Stimulated activated CD4-positive, alpha-beta T cell treated with anti-CD3 and anti-CD28 coated beads, Interleukin-15, amount 100 ng/mL, for 1 hour (primary cell): ENCODE measurements at regions not wholly inside any gene's neighbourhood (a gene's known extent, or its start where the extent isn't known, plus 50 kb on each side); places are given as distances from the start of the nearest gene placed in this dataset.
"Not testable (repeated sequence)": the region's sequence is repeated elsewhere in the genome, so short reads cannot be mapped to it uniquely, and the experiment has no call there.

Source experiments
- DNase-seq, 2 donors: peaks; one replicate each; pipeline ENCODE4 v3.0.0-alpha.2; 2020; ENCODE audit warnings: low read depth in 1 of 2, low spot score in 1 of 2

DNA sequence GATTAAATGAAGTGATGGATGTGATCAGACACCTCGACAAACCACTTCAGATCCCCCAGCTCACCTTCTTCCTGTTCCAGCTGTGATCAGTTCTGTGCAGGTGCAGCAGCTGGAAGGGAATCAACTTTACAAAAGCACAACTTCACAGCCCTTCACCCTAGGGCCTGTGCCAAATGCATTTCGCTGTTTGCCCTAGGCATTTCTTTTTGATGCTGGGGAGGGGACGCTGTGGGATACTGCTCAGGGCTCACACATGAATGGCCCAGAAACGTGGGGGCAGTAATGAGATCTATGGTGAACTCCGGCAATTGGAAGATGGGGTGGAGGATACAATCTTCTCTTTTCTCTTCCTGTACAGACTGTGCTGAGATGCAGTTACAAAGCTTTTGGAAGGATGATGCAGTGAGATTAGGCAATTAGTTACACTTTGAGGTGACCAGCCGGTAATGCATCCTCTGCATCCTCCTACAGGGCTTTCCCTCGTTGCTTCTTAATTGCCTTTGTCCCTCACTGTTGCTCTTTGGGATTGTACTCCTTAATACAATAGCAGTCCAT, 215.1 kb upstream of the PITX2 start:
- DNase-seq, result no peak

DNA sequence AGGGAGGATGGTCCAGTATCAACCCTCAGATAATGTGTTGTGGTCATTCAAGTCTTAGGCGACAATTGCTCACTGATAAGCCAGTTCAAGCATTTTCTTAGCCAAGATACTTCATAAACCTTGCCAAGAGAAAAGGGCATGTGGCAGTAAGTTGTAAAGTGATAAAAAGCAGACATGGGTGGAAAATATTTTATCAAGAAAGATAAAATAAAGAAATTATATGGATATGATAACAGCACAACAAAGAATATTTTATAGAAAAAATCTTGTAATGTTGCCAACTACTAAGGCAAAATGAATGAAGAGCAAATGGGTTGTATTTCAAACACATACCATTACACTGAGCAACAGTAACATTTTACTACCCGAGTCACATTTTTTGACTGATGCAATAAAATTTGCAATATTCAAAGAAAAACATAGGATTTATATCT, 217.4 kb upstream of the PITX2 start:
- DNase-seq, result no peak

DNA sequence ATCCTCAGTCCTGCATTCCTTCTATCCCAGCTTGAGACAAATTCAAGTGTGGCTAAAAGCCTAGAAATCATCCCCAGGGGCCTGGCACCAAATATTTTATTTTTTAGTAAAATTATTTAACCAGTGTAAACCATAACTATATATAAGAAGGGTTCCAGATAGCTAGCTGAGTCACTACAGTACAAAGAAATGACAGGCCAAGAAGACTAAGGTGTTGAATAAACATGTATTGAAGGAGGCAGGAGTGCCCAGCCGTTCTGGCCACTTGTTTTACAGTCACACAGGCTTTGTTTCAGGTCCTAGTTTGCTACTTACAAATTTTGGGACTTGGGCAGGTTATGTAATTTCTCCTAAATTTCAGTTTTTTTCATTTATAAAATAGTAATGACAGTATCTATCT, 225.9 kb upstream of the PITX2 start:
- no peak for DNase-seq

DNA sequence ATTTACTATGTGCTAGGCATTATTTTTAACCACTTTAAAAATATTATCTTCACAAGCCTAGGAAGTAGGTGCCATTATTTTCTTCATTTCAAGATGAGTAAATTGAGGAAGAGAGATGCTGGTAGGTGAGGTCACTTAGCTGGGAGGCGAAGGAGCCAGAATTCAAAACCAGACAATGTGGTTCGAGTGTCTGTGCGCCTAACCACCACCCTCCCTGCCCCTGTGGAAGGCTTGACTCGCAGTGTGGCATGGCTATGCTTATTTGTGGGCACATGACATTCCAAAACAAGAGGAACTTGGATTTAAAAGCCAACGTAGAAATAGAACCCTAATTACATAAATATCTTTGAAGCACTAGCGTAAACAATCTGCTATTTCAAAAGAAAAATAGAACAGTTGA, 226.6 kb upstream of the PITX2 start:
- no peak for DNase-seq

DNA sequence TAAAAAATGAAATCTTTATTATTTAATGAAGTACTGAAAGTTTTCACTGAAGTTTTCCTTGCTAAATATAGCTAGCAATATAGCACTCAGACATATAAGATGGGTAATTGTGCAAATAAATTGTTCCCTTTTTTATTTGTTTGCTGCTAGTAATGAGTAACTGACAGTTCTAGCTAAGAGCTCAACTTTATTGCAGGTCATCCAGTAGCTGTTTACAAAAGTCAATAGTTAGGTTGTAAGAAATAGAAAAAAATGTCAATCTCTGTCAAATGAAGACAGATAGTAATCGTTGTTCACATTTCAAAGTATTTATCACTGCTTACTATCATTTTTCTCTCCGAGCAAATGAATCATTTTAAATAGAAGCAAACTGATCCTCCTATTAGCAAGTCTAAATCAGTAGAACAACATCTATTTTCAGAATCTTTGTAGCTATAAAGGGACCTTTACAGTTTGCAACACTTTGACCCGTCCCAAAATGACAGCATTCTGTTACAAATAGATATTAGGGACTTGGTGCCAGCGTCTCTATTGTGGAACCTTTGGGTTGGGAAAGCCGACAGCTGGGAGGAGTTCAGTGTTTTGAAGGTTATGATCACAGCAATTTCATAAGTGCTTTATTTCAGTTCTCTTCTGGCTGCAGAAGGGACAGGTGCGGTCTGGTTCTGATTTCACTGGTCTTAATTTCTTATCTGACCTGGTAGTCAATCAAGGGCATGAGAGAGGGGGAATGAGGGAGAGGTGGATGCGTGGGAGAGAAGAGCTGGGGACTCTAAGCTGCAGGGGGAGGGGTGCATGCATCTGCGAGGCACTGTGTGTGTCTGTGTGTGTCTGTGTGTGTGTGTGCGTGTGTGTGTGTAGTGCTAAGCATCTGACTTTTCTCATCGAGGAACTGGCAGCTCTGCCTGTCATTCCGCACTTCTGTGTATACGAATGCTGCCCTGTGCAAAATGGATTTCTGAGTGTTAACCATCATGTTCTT, 227.9 kb upstream of the PITX2 start:
- no peak for DNase-seq

DNA sequence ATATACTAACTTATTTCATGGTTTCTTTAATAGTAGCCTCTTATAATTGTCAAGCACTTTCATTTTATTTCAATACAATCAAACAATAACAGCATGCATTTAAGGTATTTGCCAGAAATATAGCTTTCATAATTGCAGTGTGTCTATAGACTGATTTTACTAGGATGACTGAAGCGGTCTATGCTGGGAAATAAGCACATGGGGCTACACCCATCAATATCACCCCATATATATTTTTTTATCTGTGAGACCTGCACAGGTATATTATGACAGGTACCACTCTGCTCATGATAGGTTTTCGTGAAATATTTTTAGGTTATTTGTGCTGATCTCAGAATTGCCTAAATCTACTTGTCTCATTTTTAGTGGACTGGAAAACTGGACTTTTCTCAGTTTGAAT, 229.1 kb upstream of the PITX2 start:
- no peak for DNase-seq

DNA sequence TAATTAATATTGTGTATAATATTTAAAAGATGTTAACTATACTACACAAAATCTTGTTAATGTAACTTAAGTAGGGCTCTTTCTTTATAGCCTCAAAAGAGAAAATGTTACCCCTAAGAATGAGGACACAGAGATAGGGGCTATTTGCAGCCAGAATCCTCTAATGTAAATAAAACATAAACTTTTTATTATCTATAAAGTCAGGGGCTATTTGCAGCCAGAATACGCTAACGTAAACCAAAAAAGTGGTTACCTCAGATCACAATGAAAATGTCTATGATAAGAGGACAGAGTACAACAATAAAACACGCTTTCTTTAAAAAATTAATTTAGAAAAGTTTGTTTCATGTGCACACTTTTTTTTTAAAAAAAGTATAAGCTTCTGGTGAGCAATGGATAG, 229.9 kb upstream of the PITX2 start:
- DNase-seq, result no peak

DNA sequence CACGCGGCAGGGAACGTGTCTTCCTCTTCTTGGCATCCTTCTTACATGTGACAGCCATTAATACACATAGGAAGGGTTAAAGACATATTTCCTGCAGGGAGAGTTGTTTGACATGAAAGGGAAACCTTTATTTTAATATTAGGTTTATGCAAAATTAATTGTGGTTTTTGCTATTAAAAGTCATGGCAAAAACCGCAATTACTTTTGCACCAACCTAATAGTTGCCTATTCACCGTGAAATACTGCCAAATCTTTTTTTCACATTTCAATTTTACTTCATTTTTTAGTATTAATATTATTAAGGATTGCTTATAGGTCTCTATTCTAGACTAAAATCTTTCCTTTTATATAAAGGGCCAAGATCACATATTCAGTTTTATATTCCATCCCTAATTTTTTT, 230.4 kb upstream of the PITX2 start:
- DNase-seq, result no peak

DNA sequence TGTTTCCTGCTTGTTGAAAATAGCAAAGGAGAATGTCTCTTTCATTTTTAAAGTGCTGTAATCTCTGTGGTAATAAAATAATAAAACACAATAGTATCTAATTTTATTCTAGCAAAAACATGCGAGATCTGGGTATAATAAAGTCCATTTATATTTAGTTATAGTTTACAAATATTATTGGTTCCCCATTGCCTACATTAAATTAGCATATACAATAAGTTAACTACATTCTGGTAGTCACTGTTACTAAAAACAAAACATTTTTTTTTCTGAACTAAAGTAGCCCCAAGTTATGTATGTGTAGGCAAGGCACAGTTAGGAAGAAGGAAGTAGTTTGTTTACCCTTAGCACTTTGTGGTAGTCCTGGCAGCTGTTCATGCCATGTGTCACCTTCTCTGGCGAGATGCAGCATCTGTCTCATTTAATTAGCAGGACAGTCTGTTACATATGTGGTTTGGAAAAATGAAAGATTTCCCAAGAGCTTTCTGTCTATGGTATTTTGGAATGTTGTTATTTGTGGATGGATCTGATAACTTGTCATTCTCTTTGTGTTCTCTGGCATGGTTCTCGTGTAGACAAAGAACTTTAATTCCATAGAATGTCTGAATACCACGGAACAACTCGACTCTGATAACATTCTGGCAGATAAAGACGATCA, 231.3 kb upstream of the PITX2 start:
- DNase-seq, result no peak

DNA sequence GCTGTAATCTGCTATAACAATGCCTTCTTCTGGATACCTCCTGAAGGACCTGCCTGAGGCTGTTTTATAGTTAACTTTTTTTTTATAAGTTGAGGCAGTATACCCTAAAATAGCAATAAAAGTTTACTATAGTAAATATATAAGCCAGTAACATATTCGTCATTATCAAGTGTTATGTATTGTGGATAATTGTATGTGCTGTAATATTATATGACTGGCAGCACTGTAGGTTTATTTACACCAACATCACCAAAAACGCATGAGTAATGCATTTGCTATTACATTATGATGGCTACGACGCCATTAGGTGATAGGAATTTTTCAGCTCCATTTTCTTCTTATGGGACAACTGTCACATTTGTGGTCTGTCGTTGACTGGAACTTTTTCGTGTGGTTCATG, 237.2 kb upstream of the PITX2 start:
- no peak for DNase-seq

DNA sequence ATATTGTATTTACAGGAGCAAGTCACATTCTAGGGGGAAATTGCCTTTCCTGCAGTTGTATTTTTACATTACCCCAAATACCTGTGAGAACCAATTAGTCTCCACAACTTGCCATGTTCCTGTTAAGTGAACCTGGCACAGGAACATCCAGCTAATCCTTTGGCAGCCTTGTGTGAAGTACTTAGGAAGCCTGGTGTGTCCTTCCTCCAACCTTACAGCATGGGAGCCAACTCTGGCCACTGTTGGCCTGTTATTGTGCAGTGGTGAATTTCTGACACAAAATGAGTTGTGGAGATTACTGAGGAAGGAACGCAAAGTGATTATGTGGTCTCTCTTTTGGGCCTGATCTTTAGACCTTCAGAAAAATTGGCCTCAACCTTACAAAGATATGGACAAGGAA, 238.0 kb upstream of the PITX2 start:
- no peak for DNase-seq

DNA sequence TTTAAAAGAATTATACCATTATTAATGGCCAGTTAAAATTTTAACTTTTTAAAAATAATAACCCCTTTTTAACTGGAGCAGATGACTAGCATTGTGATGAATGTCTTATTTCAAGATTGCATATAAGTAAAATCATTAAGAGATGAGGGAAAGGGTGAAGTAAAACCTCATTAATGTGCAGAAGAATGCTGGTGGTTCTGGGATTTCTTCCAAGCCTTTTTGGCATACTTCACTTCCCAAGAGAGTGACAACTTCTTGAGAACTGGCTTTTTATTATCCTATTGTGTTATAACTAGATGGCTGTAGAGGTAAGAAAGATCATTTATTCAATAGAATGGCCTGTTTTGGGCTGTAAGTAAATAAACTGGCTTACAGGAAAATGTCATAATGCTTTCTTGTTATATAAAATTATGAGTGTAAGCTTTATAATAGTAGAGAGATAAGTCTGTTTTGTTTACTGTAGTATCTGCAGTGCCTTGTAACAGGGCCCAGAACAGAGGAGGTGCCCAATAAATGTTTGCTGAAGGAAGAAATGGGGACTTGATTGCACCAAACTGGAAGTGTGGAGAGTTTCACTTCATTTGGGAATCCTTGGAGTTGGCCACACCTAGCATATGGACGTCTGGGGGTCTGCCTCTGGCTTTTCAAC, 242.9 kb upstream of the PITX2 start:
- no peak for DNase-seq

DNA sequence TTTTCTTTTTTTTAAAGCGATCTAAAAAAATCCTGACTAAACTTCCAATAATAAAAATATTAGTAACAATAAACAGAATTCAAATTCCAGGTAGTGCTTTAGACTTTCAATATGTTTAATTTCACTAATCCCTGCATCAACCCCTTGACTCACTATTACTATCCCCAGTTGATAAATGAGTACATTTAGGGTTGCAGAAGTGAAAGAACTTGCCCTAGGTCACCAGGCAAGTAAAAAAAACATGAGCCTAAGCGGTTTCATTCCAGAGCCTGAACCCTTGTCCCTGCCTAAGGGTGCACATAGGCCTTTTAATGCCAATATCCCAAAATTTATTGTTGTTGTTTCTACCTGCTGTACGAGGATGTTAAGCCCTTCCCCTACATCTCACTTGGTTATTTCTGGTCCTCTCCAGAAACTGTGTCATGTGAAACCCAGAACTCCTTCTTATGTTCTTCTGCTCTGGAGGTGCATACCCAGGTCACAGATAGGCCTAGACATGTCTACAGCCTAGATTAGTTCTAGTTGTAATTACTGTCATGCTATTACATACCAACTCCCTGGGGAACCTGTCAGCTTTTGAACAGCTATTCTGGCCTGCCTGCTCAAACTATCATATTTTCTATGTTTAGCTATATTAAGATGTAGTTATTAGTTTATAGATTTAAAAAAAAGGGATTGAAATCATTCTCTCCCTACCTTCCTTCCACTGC, 244.5 kb upstream of the PITX2 start:
- DNase-seq, result no peak

DNA sequence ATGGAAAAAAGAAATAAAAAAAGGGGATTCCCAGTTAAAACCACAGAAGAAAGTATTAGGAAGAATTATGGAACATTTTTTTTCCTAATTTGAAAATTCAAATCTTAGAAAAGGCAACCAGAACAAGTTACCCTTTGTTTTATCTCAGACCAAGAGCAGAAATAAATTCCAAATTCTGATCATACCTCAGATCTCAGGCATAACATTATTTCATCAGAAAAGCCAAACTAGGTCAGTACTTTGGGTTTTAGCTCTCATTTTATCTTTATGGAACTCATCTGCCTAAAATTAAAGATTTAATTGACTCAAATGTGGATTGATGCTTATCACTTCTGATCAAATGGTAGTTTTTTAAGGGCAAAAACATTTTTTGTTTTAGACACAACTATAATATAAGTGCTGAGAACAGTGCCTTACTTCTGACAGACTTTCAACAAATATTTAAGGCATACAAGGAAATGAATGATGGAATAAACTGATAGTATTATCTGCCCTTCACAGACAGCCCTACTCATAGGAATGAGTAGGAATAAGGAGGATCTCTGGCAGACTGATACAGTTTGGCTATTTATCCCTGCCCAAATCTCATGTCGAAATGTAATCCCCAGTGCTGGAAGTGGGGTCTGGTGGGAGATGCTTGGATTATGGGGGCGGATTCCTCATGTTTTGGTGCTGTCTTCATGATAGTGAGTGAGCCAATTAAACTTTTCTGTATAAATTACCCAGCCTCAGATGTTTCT, 245.3 kb upstream of the PITX2 start:
- DNase-seq, result no peak

DNA sequence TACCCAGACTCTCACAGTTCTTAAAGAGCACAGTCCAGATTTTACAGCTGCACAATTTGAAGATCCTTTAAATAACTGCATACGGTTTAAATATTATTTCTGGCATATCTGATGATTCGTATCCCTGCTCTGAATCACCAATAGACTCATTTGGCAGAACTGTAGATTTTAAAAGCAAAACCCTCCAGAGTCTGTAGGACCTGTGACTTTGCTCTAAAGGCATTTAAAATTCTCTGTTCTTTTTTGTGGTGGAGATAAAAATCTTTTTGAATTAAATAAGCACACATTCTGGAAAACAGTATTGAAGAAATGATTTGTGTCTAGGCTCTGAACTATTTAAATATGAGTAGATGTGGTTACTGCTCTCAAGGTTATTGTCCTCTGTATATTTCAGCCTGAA, 246.2 kb upstream of the PITX2 start:
- no peak for DNase-seq

DNA sequence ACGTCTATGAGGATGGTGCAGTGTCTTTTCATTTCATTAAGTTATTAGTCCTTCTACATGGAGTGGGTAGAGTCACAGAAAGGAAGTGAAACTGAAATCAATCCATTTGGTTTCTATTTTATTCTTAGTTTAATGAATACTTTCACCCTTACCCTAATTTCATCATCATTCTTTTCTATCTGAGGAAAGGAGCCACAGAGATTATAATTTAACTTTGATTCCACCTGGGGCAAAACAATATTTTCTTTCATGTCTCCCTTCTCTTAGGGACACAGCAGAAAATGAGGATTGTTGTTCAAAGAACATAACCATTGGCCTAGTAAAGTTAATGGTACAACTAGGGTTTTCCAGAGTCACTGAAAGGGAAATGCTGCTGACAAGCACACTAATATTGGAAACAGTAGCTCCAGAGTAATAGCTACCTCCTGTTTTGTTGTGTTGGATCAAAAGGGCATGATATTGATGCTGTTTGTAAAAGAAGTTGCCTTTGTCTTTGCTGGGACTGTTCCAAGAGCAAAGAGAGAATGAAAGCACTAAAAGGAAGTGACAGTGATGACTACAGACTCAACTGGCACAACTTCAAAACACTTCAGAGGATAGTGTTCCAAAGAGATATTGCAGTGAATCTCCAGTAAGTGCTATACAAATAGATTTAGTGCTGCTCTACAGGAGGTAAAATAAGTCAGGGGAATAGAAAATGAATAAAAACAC, 247.1 kb upstream of the PITX2 start:
- no peak for DNase-seq

DNA sequence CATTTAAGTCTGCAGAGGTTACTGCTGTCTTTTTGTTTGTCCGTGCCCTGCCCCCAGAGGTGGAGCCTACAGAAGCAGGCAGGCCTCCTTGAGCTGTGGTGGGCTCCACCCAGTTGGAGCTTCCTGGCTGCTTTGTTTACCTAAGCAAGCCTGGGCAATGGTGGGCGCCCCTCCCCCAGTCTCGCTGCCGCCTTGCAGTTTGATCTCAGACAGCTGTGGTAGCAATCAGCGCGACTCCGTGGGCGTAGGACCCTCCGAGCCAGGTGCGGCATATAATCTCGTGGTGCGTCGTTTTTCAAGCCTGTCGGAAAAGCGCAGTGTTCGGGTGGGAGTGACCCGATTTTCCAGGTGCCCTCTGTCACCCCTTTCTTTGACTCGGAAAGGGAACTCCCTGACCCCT, 253.3 kb upstream of the PITX2 start:
- DNase-seq, result not testable (repeated sequence)

DNA sequence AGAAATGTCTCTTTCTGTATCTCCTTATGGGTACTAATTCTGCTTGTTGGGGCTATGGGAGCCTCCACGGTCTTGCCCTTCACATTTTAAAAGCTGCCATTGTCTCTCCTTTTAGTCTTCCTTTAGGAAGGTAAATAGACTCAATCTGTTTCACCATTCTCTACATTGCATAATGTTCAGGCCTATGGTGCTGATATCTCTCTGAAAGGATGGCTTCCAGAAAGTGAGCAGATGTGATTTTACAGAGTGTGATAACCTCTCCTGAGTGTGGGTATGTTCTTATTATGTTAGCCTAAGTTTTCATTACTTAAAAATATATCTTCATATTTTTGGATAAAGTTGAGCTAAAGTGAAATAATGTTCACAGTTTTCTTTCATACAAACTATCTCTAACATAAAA, 254.0 kb upstream of the PITX2 start:
- DNase-seq, result no peak

DNA sequence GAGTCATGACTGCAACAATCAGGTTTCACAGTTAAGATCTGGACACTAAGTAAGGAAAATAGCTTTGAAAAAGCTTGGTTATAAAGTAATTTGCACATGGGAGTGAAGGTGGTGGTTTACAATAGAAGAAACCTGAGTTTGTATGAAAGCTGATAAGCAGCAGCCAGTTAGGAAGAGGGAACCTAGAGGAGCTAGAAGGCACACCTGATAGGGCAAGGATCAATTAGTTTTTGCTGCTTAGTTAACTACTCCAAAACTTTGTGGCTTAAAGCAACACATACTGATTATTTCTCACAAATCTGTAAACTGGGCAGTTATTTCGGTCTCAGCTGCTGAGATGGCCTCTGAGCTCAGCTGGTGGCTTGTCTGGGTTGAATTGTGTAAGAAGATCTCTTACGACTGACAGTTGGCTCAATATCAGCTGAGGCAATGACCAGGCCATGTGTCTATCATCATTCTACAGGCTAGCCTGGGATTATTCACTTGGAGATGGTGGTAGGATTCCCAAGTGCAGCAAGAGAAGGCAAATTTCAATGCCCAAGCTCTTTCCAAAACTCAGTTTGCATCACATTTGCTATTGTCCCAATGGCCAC, 255.0 kb upstream of the PITX2 start:
- no peak for DNase-seq
